ENCODE measurements at regions not wholly inside any gene's neighbourhood (a gene's known extent, or its start where the extent isn't known, plus 50 kb on each side); places are given as distances from the start of the nearest gene placed in this dataset.

GRCh38 chr14:71582705-71583104 lies 349.5 kb upstream of the RGS6 start:
- TF ChIP-seq CTCF (IDR thresholded peaks at IDR 0.05; ENCODE audit: low read length) (no peak), EZH2 (IDR thresholded peaks at IDR 0.05; ENCODE audit: borderline replicate concordance, low read length) (no peak)

Measured in OCI-LY1 (cell line).